T-helper 1 cell treated with Interleukin-12 subunit alpha and Interleukin-12 subunit beta and Interleukin-4 antibody, amounts not matched to agents 30 μg/mL and 1 μg/mL, for 36 hours (primary cell): ENCODE measurements at regions not wholly inside any gene's neighbourhood (a gene's known extent, or its start where the extent isn't known, plus 50 kb on each side); places are given as distances from the start of the nearest gene placed in this dataset.

Experiments used
- H3K27ac Mint-ChIP-seq: one replicate; pipeline ENCODE4 v1.8.0; 2021; ENCODE audit warnings: mild to moderate bottlenecking, mixed read lengths
- H3K27me3 Mint-ChIP-seq: one replicate; pipeline ENCODE4 v1.8.0; 2021; ENCODE audit warnings: low read depth, mixed read lengths
- H3K36me3 Mint-ChIP-seq: one replicate; pipeline ENCODE4 v1.8.0; 2021; ENCODE audit warnings: low read depth, mixed read lengths
- H3K4me1 Mint-ChIP-seq: one replicate; pipeline ENCODE4 v1.8.0; 2021; ENCODE audit warnings: low read depth, mixed read lengths
- H3K4me3 Mint-ChIP-seq: one replicate; pipeline ENCODE4 v1.8.0; 2021; ENCODE audit warnings: mild to moderate bottlenecking, moderate library complexity, mixed read lengths
- H3K9me3 Mint-ChIP-seq: one replicate; pipeline ENCODE4 v1.8.0; 2021; ENCODE audit warnings: mixed read lengths

GRCh38 chr4:81827577-81828202 lies 356.0 kb upstream of the RASGEF1B start:
- Mint-ChIP-seq H3K4me1 (peaks cover 5% of the 10 kb centered on the region), H3K36me3 (no peaks in the 10 kb centered on the region), H3K27ac (no peak overlapping the region), H3K9me3 (no peaks in the 10 kb centered on the region), H3K27me3 (no peaks in the 10 kb centered on the region), H3K4me3 (no peak overlapping the region)

GRCh38 chr4:81826817-81827424 lies 355.2 kb upstream of the RASGEF1B start:
- Mint-ChIP-seq H3K36me3 (no peaks in the 10 kb centered on the region), H3K4me1 (peaks cover 5% of the 10 kb centered on the region), H3K4me3 (no peak overlapping the region), H3K27me3 (no peaks in the 10 kb centered on the region), H3K27ac (no peak overlapping the region), H3K9me3 (no peaks in the 10 kb centered on the region)

GRCh38 chr4:81826335-81826734 lies 354.6 kb upstream of the RASGEF1B start:
- Mint-ChIP-seq H3K4me1 (peaks cover 5% of the 10 kb centered on the region), H3K4me3 (no peak overlapping the region), H3K27me3 (no peaks in the 10 kb centered on the region), H3K36me3 (no peaks in the 10 kb centered on the region), H3K9me3 (no peaks in the 10 kb centered on the region), H3K27ac (no peak overlapping the region)

DNA sequence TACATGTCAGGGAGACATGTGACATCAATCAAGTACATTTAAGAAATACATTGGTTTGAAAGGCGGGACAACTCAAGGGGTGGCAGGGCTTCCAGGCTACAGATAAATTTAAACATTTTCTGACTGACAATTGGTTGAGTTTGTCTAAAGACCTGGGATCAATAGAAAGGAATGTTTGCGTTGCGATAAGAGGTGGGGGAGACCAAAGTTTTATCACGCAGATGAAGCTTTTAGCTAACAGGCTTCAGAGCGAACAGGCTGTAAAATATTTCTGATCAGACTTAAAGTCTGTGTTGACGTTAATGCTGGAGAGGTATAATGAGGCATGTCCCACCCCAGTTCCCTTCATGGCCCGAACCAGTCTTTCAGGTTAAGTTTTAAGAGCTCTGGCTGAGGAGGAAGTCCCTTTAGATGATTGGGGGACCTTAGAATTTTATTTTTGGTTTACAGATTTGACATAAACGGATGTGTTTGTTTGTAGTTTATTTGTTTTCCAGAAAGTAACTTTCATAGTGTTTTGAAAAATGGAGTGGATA lies 346.7 kb upstream of the RASGEF1B start:
- peaks cover 4% of the 10 kb centered on the region for H3K27me3 Mint-ChIP-seq
- no peak overlapping the region for H3K4me3 Mint-ChIP-seq
- H3K4me1 Mint-ChIP-seq: no peaks in the 10 kb centered on the region
- H3K36me3 Mint-ChIP-seq: no peaks in the 10 kb centered on the region
- H3K27ac Mint-ChIP-seq: no peak overlapping the region
- H3K9me3 Mint-ChIP-seq: no peaks in the 10 kb centered on the region

GRCh38 chr4:81816031-81816761 lies 344.5 kb upstream of the RASGEF1B start:
- Mint-ChIP-seq H3K27me3 (peaks cover 8% of the 10 kb centered on the region), H3K4me1 (no peaks in the 10 kb centered on the region), H3K27ac (no peak overlapping the region), H3K4me3 (no peak overlapping the region), H3K36me3 (no peaks in the 10 kb centered on the region), H3K9me3 (no peaks in the 10 kb centered on the region)

- peaks cover 5% of the 10 kb centered on the region for H3K27me3 Mint-ChIP-seq
- H3K27ac Mint-ChIP-seq: no peak overlapping the region
- H3K9me3 Mint-ChIP-seq: no peaks in the 10 kb centered on the region
- H3K4me1 Mint-ChIP-seq: no peaks in the 10 kb centered on the region
- H3K36me3 Mint-ChIP-seq: no peaks in the 10 kb centered on the region
- H3K4me3 Mint-ChIP-seq: no peak overlapping the region
Observed at GRCh38 chr4:81814987-81815541, 343.4 kb upstream of the RASGEF1B start.

GRCh38 chr4:81811562-81812293 lies 340.0 kb upstream of the RASGEF1B start:
- Mint-ChIP-seq H3K4me3 (no peak overlapping the region), H3K27me3 (peaks cover 5% of the 10 kb centered on the region), H3K36me3 (no peaks in the 10 kb centered on the region), H3K4me1 (no peaks in the 10 kb centered on the region), H3K9me3 (no peaks in the 10 kb centered on the region), H3K27ac (no peak overlapping the region)

DNA sequence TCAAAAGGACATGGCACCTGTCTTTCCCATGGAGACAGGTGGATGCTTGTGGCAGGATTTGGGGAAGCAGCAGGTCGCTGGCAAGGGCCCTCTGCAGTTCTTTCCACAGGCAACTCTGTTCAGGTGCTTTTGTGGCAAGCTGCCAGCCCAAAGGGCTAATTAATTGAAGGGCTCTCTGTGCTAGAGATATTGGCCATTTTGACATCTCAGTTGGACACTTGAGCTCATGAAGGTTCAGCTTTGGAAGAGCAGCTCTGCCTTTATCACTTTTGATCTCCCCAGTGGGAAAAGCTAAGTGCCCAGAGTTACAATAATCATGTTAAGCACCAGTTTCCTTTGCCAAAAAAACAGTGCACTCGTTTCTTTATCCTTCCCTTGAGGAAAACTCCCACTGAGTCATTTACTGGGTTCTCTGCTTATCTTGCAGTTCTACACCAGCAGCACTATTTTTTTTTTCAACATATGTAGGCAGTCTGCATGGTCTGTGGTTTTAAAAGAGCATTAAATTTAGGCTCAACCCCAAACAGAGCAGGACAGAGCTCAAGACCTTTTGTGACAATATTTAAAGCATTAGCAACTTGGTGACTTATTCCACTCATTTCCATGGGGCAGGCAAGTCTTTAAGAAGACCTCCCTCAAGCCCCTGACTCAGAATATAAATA lies 336.4 kb upstream of the RASGEF1B start:
- Mint-ChIP-seq H3K4me3 (no peak overlapping the region), H3K4me1 (no peaks in the 10 kb centered on the region), H3K9me3 (no peaks in the 10 kb centered on the region), H3K27ac (no peak overlapping the region), H3K36me3 (no peaks in the 10 kb centered on the region), H3K27me3 (peaks cover 5% of the 10 kb centered on the region)

DNA sequence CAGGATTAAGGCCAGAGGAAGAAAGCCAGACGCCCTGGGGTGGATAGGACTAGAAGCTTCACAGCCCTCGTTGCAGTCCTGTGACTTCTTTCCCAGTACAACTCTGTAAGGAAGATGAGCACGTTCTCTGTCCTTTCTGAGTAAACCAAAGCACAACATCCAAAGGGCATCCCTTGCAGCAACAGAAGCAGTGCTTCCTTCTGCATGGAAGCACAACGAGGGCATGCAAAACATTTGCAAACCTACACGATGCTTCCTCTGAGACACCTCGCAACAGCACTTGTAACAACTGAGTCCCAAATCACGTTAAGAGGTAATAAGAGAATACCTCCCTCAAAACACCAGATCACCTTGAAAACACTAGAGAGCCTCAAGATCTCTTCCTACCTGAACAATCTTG lies 335.7 kb upstream of the RASGEF1B start:
- Mint-ChIP-seq H3K4me3 (no peak overlapping the region), H3K27ac (no peak overlapping the region), H3K9me3 (no peaks in the 10 kb centered on the region), H3K4me1 (no peaks in the 10 kb centered on the region), H3K27me3 (peaks cover 2% of the 10 kb centered on the region), H3K36me3 (no peaks in the 10 kb centered on the region)

- H3K4me3 Mint-ChIP-seq: no peak overlapping the region
- H3K27me3 Mint-ChIP-seq: no peaks in the 10 kb centered on the region
- H3K9me3 Mint-ChIP-seq: no peaks in the 10 kb centered on the region
- no peaks in the 10 kb centered on the region for H3K4me1 Mint-ChIP-seq
- H3K36me3 Mint-ChIP-seq: no peaks in the 10 kb centered on the region
- H3K27ac Mint-ChIP-seq: no peak overlapping the region
Observed at GRCh38 chr4:81806485-81806884, 334.8 kb upstream of the RASGEF1B start.

- Mint-ChIP-seq H3K27ac (no peak overlapping the region), H3K9me3 (no peaks in the 10 kb centered on the region), H3K4me3 (no peak overlapping the region), H3K36me3 (no peaks in the 10 kb centered on the region), H3K4me1 (no peaks in the 10 kb centered on the region), H3K27me3 (no peaks in the 10 kb centered on the region)
Observed at GRCh38 chr4:81804849-81805248, 333.1 kb upstream of the RASGEF1B start.

- no peaks in the 10 kb centered on the region for H3K36me3 Mint-ChIP-seq
- H3K27ac Mint-ChIP-seq: no peak overlapping the region
- no peak overlapping the region for H3K4me3 Mint-ChIP-seq
- no peaks in the 10 kb centered on the region for H3K27me3 Mint-ChIP-seq
- no peaks in the 10 kb centered on the region for H3K4me1 Mint-ChIP-seq
- no peaks in the 10 kb centered on the region for H3K9me3 Mint-ChIP-seq
Observed at GRCh38 chr4:81802285-81802846, 330.7 kb upstream of the RASGEF1B start.

- peaks cover 6% of the 10 kb centered on the region for H3K9me3 Mint-ChIP-seq
- peaks cover 4% of the 10 kb centered on the region for H3K4me1 Mint-ChIP-seq
- no peak overlapping the region for H3K27ac Mint-ChIP-seq
- H3K27me3 Mint-ChIP-seq: no peaks in the 10 kb centered on the region
- no peaks in the 10 kb centered on the region for H3K36me3 Mint-ChIP-seq
- no peak overlapping the region for H3K4me3 Mint-ChIP-seq
Observed at GRCh38 chr4:81799371-81799770, 327.7 kb upstream of the RASGEF1B start.
